Skin epidermis (tissue), 12 donors: ENCODE measurements at regions not wholly inside any gene's neighbourhood (a gene's known extent, or its start where the extent isn't known, plus 50 kb on each side); places are given as distances from the start of the nearest gene placed in this dataset.

Experiments
- H3K27ac ChIP-seq, 21 experiments: fragments of 200-600 bp; sonication (generic) in 11 of 21; one replicate each; pipeline ENCODE4 v1.5.0; 2020; ENCODE audit warnings: mild to moderate bottlenecking in 3 of 21, inconsistent platforms in 2 of 21, moderate library complexity in 2 of 21
- H3K4me3 ChIP-seq, 7 experiments: fragments of 200-600 bp; sonication (generic) in 2 of 7; one replicate each; pipeline ENCODE4 v1.5.0; 2020; ENCODE audit warnings: inconsistent platforms in 2 of 7, mild to moderate bottlenecking in 2 of 7, moderate library complexity in 1 of 7

DNA sequence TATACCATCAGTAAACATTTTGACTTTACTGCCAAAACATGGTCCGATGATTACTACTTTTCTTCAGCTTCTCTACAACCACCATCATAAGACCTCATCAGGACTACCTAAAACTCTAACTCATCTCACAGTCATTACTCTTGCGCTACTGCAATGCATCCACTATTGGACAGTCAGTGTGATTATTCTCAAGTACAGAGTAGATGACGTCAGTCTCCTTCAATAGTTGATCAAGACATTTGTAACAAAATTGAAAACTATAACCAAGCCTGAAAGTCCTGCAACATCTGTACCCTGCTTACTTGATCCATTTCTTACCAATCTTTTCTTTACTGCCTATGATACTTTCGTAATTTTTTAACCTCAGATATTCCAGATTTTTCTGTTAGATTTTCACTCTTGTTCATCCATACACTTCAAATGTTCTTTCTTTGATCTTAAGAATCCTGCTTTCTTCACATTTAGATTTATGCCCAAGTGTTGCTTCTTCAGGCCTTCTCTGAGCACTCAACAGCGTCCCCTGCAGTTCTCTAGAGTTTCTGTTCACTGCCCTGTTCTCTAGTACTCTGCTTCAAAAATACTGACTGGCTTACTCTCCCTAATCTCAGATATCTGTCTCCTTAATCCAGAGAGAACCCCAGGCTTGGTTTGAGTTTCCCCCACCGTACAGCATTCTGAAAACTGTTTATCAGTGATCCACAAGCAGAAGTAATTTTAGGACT lies 1517.6 kb downstream of the STIM2 start:
- no peak overlapping the region for H3K27ac ChIP-seq
- no peak overlapping the region for H3K4me3 ChIP-seq

DNA sequence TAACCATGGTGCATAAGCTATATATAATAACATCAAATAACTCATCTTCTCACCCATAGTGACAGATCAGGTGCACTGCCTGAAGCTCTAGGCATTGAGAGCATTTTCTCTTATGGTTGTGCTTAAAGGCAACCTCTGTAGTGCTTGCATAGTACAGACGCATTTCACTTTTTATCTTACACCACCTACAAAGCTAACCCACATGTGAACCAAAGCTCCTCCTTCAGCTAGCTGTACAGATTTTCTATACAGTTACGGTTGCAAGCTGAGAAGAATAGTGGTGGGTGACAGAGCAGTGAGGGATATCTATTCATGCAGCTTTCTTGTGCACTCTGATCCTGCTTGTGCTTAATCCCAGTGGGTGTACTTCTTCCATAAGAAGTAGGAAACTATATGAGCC lies 1525.2 kb downstream of the STIM2 start:
- Histone ChIP-seq H3K4me3 (no peak overlapping the region), H3K27ac (no peak overlapping the region)

DNA sequence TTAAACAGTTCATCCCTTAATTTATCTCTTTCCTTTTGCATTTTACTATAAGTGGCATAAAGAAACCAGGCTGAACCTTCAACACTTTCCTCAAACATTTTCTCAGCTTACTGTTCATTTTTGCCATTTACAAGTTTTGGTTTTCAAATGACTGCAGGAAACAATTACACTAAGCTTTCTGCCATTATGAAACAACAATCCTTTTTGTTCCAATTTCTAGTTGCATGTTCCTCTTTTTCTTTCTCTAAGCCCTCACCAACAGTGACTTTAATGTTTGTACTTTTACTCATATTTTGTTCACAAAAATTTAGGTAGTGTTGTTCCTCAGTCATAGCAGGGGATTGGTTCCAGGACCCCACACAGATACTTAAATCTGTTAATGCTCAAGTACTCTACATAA lies 1526.1 kb downstream of the STIM2 start:
- Histone ChIP-seq H3K4me3 (no peak overlapping the region), H3K27ac (no peak overlapping the region)

DNA sequence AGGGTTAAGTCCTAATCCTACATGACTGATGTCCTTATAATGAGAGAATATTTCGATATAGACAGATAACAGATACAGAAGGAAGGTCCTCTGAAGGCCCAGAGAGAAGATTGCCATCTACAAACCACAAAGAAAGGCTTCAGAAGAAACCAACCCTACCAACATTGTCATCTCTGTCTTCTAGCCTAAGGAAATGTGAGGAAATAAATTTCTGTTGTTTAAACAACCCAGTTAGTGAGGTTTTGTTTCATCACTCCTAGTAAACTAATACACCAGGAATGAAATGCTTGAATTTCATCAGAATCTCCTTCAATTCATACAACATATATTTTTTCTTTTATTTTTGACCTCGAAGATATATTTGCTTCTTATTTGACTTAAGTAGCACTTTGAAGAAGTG lies 1527.8 kb downstream of the STIM2 start:
- Histone ChIP-seq H3K27ac (no peak overlapping the region), H3K4me3 (no peak overlapping the region)

DNA sequence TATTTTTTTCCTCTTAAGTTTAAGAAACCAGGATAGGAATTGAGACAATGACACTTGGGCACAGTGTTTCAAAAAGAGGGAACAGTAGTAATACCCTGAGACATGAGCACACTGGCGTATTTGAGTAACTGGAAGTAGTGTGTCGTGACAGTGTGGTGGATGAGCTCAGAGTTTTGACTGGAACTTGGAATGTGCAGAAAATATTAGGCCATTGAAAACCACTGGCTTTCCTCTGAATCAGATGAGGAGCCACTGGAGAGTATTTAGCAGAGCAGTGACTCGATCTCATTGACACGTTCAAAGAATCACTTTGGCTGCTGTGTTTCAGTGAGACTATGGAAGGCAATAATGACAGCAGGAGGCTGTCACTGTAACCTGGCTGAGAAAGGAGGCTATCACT lies 1531.2 kb downstream of the STIM2 start:
- Histone ChIP-seq H3K4me3 (no peak overlapping the region), H3K27ac (no peak overlapping the region)

DNA sequence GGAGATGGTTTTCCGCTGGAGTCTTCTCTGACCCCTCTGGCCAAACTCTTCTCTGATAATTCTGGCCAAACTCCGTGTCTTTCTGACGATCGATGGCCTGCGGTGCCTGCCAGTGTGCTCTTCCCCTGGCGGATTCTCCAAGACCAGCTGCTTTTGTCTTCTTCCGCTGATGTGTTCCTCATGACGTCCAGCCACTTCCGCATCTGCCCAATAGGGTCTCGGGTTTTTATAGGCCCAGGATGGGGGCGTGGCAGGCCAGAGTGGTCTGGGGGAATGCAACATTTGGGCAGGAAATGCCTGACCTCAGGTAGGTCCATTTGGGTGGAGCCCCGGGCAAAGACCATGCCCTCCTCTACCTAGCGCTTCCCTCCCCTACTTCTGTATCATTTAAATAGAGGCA lies 1542.1 kb downstream of the STIM2 start:
- H3K27ac ChIP-seq, result no peak overlapping the region
- H3K4me3 ChIP-seq, result no peak overlapping the region

DNA sequence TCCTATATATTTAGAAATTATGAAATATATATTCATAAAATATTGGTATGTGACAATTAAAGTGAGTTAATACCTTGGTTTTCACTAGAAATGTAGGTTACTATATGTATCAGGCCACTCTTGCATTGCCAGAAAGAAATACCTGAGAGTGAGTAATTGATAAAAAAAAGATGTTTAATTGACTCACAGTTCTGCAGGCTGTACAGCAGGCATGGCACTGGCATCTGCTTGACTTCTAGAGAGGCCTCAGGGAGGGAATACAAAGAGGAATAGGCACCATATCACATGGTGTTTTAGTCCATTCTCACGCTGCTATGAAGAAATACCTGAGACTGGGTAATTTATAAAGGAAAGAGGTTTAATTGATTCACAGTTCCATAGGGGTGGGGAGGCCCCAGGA lies 1560.6 kb downstream of the STIM2 start:
- H3K4me3 ChIP-seq, result no peak overlapping the region
- H3K27ac ChIP-seq, result no peak overlapping the region

DNA sequence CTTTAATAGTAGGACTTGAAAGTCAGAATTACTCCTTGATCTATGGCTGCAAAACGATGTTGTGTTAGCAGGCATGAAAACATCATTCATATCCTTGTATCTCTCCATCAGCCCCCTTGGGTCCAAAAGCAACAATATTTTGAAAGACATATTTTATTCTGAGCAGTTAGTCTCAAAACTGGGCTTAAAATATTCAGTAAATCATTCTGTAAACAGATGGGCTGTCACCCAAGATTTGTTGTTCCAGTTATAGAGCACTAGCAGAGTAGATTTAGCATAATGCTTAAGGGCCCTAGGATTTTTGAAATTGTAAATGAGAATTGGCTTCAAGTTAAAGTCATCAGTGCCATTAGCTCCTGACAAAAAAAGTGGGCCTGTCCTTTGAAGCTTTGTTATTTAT lies 1565.6 kb downstream of the STIM2 start:
- Histone ChIP-seq H3K4me3 (no peak overlapping the region), H3K27ac (no peak overlapping the region)

DNA sequence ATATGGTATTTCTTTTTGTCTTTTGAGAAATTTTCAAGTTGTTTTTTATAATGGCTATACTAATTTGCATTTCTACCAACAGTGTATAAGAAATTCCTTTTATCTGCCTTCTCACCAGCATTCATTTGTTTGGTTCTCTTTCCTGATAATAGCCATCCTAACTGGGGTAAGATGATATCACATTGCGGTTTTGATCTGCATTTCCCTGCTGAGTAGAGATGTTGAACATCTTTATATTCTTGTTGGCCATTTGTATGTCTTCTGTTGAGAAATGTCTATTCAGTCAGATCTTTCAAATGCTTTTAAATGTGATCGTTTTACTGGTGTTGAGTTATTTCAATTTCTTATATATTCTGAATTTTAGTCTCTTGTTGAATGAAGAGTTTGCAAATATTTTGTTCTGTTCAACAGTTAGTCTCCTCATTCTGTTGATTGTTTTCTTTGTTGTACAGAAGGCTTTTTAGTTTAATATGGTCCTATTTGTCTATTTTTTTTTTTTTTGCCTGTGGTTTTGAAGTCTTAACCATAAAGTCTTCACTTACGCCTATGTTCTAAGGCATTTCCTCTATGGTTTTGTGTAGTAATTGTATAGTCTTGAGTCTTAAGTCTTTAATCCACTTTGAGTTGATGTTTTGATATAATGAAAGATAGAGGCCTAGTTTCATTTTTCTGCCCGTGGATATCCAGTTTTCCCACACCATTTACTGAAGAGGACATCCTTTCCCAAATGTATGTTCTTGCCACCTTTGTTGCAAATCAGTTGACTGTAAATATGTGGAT lies 1566.9 kb downstream of the STIM2 start:
- Histone ChIP-seq H3K27ac (no peak overlapping the region), H3K4me3 (no peak overlapping the region)

DNA sequence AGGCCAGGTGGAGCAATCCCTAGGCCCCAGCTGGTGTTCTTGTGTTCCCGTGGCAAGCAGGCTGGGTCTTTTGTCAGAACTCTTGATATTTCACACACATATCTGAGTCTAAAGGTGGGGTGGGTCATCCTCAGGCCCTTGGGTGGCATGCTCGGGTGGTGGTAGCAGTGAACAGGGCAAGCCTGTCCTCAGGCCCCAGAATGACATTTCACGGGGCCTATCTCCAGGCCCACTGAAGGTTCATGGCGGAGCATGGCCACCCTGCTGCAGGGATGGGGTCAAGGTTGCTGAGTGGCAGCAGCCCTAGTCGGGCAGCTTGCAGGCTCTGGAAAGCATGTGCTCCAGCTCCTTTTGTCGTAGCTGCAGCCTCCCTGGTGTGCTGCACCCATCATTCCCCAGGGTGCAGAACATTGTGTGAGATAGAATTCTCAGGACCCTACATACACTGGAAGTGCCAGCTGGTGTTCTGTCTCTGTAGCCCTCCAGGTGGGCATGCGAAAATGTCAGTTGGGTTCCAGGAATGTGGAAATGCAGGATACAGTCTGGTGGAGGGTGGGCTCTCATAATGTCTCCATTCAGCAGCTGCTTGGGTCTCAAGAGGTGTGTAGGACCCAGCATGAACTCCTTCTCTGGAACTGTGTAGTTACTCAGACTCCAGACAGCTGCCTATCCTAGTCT lies 1571.8 kb downstream of the STIM2 start:
- H3K4me3 ChIP-seq, result no peak overlapping the region
- H3K27ac ChIP-seq, result no peak overlapping the region

DNA sequence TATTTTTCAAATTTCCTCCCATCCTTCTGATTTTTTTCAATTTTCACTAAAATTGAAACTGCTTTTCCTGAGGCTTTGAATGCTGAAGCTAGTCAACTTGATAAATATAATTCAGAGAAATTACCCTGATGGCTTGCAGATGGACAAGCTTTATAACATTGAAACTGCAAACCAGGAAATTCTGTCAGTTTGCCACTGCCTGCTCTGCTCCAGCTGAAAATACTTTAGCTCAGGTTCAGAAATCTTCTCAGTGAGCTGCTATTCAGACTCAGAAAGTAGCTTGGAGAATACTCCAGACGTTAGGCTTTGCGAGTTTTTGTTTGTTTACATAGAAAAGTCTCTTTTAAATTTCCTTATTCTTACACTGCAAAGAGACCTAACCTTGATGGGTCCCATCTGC lies 1574.7 kb downstream of the STIM2 start:
- no peak overlapping the region for H3K27ac ChIP-seq

DNA sequence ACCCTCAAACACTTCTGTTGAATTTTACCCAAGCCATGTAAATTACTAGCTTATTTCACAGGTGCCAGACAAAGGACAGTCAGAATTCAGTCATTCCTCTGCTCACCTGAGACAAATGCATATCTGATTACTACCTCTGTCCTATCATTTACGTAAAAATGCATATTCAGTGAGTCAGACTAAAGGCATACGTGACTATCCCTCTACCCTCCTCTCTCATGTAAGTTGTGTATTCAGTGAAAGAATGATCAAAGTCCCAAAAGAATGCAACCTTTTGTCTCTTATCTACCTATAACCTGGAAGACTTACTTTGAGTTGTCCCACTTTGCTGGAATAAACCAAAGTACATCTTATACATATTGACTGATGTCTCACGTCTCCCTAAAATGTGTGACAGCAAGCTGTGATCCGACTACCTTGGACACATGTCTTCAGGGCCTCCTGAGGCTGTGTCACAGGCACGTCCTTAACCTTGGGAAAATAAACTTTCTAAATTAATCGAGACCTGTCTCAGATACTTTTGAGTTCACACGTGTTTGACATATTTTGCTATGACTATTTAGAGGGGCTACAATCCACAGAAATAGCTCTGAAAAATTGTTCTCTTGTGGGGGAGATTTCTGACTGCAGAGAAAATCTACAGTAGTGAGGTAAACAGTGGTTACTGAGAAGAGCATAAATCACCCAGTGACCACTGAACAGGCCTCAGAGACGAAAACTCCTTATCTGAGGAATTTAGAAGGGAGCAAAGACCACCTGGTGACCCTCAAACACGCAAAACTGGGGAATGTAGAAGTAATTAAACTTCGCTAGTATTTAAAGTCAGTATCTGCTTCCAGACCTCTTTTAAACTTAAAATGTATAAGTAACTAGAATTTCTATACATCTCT lies 1575.8 kb downstream of the STIM2 start:
- Histone ChIP-seq H3K4me3 (no peak overlapping the region), H3K27ac (no peak overlapping the region)

More for the DNA sequence above, 1574.7 kb downstream of the STIM2 start:
- no peak overlapping the region for H3K4me3 ChIP-seq

DNA sequence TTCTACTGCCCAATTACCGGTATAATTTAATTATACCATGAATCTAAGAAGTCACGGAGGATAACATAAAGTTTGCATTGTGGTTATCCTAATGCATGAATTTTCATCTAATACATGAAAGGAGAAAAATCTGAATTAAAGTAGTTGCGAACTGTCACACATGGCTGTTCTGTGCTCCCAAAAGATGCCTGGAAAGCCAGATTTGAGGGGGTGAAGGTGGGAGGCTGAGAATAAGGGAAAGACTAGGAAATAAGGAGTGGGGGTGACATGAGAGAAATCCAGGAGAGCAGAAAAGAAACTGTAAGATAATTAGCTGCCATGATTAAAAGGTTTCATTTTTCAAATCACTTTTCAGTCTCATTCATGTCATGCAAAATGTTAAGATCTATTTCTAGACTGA lies 1582.7 kb downstream of the STIM2 start:
- no peak overlapping the region for H3K27ac ChIP-seq
- H3K4me3 ChIP-seq, result no peak overlapping the region

DNA sequence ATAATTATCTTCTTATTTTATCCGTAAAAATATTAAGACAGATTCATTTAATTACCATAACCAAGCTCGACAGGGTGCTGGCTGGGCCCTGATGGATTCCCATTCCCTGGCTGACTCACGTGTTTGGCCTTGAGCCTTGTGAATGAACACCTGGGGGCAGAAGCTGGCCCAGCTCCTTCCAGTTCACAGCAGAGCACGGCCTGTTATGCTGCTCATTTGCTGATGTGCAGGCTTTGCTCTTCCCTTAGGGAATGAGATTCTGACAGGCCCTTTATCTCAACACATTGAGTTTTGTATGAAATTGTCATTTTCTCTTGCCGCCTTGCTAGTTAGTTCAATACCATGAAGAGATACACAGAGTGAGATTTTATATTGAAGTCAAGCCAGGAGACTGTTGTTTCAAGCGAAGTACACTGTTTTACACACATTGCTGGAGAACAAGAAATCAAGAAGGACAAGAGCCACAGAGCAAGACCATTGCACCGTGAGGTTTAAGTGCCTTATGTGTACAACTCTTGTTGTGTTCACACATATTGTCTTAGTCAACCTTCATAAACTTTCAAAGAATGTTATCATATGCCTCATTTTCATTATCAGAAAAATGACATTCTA lies 1583.3 kb downstream of the STIM2 start:
- H3K27ac ChIP-seq, result no peak overlapping the region
- H3K4me3 ChIP-seq, result no peak overlapping the region

DNA sequence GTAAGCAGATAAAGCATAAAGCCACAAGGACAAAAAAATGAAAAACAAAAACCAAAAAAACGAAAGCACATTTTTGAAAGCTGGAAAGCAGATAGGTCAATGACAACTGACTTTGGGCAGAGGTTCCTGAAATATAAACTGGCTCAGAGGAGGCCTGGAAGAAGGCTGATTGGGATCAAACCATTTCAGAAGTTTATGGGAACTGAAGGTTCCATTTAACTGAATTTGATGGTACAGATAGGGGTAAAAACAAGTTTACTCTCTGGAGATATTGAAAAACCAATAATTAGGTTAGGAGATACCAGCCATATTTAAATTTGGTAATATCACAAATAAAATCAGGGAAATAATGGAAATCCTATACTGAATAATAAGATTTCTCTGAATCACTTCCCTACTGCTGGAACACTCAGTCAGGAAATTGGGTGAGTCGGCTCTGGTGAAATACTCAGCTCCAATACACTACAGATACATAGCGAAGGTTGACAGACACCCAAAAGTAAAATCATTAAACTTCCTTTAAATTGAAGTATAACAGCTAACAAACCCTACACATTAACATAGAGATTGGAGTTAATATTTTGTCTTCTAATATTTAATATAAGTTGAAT lies 1584.3 kb downstream of the STIM2 start:
- Histone ChIP-seq H3K27ac (no peak overlapping the region), H3K4me3 (no peak overlapping the region)

DNA sequence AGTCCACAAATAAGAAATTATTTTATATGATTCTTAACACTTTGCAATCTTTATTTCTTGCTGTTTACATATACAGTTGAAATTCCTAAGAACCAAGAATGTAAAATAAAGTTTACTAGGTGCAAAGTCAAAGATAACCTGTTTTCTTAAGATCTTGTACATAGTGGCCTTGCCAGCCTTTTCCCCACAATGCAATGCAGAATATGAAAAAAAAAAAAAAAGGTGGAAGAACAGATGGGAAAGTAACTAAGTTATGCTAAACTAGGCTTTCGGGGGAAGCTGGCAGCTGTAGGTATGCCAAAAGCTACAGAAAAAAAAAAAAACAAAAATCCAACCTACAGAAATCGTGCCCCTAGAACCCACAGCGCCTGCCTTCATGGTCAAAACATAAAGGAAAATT lies 1588.4 kb downstream of the STIM2 start:
- H3K4me3 ChIP-seq, result no peak overlapping the region
- no peak overlapping the region for H3K27ac ChIP-seq

DNA sequence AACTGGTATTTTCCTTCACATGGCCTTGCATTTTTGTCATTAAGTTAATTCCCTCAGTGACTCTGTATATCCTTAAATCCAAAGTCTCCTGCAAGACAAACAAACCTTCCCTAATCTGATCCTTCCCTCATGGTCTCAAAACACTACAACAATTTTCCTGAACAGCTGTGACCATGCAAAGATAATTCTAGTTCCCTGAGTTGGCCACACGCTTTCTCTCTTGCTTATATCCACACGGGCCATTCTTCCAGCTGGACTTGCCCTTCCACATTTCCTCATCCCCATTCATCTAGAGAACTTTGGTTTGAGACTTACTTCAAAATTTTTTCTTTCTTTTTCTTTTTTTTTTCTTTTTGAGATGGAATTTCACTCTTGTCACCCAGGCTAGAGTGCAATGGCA lies 1590.7 kb downstream of the STIM2 start:
- no peak overlapping the region for H3K4me3 ChIP-seq
- no peak overlapping the region for H3K27ac ChIP-seq

DNA sequence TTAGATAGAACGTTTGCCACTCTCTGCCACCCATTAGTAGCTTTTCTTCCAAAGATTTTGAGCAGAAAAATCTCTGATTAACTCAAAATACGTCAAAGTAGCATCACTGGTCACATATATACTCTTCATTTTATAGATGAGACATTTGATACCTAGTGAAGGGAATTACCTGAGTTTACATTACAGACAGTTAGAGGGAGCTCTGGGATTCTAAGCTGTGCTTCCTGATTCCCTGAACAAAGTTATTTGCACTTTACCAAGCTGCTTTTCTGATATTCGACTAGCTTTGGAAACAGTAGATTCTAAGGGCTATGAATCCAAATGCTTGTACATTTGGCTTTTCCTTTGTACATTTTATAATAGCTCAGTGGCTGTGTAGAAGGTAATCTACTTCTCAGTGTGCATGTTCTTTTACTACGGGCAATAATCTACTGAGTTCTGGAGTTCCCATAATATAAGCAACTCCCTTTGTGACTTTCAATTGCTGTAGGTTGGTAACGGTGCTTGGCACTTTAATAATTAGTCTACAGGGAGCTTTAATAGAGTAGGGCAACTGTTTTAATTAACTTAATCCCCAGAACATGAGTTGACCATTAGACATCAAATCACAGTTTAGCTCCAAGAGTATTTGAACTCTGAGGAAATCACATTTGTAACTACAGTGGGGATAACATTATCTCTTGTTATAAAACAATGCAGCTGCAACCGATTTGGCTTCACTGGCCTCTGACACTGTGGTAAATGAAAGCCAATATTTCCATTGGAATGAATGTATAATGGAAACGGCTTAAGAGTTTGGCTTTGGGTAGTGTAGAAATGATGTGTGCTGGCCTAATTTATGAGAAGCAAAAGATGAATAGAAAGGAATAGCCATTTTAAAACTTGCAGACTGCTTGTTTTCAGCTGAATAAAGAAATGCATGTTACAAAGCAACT lies 1602.4 kb downstream of the STIM2 start:
- Histone ChIP-seq H3K27ac (no peak overlapping the region), H3K4me3 (no peak overlapping the region)
